ENCODE measurements at regions not wholly inside any gene's neighbourhood (a gene's known extent, or its start where the extent isn't known, plus 50 kb on each side); places are given as distances from the start of the nearest gene placed in this dataset.

DNA sequence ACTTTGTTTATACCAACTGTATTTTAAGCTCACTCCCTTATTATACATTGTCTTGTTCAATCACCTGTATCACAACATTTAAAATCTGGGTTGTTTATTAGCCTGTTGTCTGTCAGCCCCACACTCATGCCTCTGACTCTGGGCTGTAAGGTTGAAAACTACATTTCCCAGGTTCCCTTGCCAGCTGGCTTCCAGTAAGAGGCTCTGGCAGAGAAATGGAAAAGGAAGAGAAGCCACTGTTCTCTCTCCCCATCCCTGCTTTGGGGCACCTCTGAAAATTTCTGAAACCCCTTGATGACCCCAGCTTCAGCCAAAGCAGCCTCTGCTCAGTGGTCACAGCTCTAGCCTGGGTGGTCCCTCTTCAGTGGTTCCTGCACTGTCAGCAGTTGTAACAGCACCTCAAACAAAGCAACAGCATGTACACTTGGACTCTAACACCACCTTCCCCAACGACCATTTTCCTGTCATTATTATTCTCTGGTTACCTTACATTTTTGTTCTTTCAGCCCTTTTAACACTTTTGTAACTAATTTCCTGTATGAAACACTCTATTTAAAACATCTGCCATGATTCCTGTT, 108.9 kb upstream of the LGALSL start:
- no peak for DNase-seq

DNA sequence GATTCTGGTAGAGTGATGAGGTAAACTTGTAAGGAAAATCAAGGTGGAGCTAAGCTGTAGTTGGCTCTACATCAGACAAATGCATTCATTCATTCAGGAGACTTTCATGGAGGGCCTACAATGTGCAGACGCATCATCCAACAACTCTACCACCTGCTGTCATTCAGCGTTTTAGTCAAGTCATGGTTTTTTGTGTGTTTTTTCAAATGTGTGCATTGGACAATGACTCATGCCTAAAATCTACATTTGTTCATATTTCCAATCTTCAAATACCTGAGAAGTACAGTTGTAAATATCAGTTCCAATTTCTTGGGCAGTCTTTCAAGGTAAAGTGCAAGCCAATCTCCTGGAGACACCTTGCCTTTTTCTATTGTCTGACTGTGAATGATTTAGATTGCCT, 108.0 kb upstream of the LGALSL start:
- DNase-seq = no peak

DNA sequence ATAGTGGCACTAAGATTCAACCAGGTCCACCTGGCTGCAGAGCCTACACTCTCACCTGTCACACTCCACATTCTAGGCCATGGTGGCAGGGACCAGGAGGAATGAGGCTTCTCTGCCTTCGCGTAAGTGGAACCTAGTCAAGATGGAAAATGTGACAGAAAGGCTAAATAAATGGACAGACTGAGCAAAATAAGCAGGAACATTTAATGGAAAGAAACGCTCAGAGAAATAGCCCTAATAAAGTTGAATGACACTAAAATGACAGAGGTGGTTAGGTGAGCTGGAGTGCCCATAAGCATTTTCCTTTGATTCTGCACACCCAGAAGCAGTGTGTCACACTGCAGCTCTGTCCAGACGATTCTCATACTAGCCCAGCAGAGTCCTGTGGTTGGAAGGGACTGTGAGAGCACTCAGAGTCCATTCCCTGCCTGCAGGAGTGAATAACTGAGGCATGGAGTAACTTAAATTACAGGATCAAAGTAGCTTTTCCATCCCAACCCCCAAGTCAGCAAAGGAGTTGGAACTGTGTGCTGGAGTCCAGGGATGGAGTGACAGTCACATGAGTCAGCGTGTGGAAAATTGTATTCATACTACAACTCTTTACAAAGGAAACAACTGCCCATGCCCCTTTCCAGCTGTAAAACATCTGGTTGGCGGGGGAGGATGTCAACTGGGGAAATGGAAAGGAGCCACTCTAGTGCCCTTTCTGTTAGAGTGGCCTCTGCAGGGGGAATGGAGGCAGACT, 105.4 kb upstream of the LGALSL start:
- no peak for DNase-seq

DNA sequence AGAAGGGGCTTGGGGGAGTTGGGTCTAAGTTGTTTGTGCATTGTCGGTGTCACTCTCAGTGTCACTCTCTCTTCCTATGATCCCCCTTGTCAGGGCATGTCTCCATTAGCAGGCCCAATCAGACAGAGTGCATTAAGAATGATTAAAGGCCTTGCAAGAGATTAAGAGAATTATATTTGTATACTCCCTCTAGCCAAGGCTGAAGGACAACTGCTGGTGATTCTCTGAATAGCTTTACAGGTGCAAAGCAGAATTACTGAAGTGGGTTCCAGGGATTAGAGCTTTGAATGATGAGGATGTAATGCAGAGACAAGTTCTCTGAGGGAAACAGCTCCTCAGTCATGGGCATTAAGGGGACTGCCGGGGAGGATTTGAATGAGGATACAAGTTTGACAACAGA, 104.8 kb upstream of the LGALSL start:
- DNase-seq = no peak

DNA sequence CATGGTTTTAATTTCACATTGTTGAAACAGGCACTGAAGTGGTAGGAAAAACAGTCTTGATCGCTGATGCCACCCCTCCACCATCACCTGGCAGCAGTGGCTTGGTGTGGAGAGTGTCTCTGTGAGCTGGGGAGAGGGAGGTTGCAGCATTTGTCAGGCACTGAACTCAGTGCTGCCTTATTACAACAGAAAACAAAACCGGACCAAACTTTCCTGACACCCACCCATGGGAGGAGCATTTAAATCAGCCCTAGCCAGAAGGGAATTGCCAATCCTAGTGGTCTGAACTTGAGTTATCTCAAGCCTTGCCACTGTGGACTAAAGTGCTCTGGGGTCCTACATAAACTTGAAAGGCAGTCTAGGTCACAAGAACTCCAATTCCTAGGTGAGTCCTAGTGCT, 103.0 kb upstream of the LGALSL start:
- DNase-seq = no peak

DNA sequence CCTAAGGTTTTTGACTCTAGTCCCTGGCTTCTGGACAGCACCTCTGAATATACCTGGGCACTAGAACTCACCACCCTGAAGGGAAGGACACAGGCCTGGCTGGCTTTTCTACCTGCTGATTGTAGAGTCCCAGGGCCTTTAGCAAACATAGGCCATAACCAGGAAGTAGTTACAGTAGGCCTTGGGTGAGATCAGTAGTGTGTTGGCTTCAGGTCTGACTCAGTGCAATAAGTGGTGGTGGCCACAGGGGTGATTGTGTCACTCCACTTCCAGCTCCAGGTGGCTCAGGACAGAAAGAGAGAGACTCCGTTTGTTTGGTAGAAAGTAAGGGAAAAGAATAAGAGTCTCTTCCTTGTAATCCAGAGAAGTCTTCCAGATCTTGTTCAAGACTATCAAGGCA, 101.7 kb upstream of the LGALSL start:
- DNase-seq = no peak

DNA sequence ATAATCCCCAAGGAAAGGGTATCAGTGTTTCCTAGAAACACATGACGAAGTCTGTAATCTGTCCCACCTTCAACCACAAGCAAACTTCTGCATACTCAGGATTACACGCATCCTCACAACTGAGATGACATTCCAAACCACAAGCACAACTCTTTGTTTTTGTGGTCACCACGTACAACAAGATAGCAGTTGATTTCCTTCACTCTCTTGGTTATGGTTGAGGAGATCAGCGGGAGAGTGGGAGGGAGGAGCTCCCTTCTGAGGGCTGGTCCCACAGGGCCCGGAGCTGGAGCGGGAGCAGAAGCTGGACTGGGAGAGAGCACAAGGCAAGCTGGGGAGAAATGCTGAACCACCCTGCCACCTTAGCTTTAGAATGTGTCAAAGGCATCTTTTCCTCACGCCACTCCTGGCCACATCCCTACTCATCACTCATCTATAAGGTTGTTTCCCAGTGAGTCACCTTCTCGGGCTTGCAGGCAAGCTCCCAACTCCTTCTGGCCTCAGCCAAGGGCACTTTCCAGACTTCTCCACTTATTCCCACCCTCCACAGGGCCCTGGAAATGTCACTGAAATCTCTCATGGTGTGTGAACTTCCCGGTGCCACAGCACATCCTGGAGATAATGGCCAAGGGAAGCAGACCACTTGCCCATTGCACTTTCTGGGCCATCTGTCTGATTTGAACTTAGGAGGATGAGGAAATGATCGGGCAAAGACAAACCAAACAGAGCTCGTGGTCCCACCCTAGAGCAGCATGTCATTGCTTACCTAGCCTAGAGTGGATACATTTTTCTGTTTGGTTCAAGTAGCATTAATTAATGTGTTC, 98.9 kb upstream of the LGALSL start:
- DNase-seq = peak; percentile 79

DNA sequence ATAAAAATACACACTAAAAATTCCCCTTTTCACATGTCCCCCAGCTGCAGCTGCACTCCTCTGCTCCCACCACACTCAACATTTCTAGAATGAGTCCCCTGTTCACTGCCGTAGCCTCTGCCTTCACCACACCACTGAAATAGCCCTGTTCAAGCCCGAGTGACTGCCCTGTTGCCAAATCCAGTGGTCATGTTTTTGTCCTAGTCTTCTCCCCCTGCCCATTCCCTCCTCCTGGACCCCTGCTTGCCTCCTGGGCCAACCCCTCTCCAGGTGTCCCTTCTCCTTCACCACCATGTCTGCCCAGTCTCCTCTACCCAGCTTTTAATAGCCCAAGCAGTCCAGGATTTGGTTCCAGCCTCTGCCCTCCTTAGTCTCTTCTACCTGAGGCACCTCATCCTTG, 97.1 kb upstream of the LGALSL start:
- no peak for DNase-seq

DNA sequence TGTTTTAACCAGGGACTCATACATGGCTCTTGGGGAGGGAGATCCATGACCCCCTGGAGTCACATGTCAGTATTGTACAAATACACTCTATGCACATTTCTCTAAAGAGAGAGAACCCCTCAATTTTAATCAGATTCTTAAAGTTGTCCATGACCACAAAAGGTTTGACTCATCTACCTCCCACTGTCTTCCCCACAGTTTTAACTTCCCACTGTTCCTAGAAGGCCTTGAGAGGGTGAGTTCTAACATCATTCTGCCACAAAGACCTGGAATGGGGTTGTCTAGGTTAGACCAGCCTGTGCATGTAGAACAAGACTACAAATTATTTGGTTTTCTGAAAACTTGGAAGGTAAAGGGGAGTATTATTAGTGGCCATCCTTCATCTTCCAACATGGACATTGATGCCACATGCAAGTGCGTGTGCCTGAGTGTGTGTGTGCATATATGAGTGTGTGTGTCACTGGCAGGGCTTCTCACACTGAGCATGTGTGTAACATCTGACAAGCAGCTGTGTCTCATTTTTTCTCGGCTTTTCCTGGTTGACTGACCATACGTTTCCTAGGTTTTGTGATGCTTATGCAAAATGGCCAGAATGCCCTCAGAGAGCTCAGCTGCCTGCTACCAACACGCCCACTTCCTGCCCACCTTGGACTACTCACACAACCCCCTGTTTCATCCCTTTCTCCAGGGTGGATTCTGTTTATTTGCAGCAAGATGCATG, 94.6 kb upstream of the LGALSL start:
- DNase-seq = no peak

DNA sequence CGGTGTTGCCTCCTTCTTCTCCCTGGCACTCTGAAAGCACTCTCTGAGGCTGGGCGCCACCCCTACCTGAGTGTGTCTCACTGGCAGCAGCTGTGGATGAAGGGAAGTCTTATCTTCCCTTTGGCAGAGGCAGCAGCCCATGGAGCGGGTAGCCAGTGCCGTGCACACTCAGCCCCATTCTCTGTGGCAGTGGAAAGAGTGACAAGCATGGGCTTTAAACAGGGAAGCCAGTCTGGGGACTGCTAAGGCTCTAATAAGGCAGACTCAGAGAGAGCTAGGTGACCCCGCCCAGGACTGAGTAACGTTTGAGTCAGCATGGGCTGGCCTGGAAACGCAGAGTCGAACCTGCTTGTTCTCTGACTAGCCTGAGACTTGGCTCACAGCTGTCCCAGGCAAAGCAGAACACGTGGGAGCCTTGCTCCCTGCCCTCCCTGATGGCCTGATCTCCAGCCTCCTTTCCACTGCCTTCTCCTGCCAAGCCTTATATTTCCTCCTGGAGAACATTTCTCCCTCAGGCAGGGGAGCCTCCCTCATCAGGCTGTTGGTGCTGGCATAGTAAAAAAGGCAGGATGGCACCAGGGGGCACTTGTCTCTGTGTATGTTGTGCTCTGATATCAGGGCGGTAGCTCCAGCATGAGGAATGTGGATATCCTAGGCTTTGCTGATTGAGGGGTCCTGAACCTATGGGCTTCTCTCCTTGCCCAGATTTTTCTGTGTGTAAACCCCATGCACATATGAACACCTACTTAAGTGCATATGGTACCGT, 93.9 kb upstream of the LGALSL start:
- DNase-seq = no peak

DNA sequence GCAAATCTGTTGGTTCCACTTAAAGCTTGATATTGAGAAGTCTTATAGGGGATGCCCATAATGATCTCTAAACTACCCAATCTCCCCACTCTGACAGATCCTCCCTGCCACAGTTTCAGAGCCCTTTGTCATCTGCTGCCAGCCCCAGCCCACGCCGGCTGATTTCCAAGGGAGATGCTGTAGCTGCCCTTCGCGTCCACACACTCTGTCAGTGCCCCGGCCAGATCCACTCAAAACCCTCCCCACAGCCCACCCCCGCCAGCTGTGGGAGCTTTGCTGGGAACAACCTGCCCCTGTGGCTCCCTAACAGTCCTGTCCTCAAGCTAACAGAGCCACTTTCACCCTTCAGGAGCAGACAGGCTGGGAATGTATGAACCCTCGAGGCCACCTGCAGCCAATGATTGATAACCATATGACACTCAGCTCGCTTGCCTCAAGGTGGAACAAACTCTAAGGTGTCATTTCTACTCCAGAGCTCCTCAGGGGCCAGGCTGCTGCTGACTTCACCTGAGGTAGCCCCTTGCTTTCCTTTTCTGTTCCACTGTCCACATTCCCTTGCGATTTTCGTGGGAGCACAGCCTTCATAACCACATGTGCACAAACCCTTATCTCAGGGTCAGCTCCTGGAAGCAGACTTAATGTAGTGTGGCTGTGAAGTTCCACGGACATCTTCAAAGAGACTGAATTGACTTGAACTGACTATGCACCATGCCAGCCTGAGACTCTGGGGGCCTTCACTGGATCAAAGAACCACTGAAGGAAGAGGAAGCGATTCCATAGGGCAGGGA, 92.6 kb upstream of the LGALSL start:
- no peak for DNase-seq

DNA sequence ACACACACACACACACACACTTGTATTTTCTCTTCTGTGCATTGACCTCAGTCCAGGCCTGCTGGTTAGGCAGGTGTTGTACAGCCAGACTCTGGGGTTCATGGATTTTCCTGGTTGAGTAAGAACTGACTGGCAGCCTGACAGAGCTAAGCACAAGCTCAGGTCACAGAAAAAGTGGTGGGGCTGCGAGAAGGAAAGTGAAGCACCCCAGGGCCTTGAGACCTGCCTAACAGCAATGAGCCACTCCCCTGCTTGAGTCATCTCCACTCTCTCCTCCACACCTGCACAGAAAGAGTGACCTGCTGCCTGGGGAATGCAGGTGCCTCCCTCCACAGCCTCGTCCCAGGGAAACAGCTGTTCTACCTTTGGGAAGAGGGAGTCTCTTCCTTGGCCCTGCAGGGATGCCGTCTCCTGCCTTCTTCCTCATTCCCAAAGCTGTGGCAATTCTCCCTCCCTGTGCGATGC, 91.4 kb upstream of the LGALSL start:
- no peak for DNase-seq

DNA sequence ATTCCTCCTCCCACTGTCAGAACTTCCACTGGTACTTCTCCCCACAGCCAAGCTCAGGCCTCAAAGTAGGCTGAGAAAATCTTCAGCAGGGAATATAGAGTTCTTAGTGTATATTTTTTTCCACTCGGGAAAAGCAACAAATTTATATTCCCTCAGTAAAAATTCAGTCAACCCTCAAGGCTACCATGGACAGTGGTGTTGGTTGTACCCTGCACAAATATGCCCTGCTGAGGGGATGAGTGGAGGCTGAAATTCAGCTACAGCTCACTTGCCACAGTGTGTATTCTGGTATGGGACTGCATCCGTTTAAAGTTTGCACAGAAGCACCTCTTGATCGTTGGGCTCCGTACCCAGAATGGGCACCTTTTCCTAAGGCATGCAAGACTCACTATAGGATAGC, 90.8 kb upstream of the LGALSL start:
- DNase-seq = no peak

DNA sequence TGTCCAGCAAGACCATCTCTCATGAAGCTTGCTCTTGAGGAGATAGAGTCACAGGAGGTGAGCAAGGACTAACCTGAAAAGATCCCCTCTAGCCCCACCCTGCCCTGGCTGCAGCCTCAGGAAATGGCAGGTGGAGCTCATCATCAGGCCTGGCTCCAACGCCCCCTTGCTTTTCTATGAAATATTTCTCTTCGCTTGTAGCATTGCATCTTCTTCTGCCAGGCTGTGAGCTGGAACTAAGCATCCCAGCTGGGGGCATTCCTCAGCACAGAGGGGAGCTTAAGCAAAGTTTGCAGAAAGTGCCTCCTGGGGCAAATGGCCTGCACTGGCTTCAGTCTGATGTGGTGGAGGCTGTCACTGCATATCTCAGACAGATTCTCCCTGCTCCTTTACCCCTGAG, 90.1 kb upstream of the LGALSL start:
- DNase-seq = no peak

DNA sequence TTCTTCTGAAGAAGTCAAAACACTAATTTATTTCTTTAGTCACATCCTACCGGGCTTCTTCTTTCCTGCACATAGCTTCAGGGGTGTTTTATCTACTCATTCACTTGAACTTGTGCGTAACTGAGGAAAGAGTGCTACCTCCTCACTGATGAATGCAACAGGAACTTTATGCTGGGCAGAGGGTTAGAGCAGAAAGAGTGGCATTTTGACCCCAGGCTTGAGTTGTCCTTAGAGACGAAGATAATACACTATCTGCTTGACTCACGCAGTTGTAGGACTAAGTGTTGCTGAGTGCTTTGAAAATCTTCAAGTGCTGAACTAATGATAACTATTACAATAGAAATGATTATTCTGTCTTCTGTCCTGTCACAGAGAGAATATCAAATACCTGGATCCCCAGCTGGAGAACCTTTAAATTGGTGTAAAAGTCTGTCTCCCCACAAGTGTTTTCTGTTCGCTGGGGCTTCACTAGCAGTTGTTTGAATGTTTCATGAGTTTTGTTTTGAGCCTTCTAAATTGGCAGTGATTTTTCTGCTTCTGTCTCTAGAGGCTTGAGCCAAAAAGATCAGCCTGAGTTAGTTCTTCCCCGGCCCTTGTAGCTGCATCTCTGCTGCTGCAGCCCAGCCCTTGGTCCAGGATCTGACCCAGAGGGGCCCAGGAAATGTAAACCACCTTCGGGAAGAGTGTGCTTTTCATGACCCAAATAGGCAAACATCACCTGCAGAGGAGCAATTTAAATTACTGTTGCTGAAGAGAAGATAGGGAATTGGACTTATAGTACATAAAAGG, 86.3 kb upstream of the LGALSL start:
- no peak for DNase-seq

DNA sequence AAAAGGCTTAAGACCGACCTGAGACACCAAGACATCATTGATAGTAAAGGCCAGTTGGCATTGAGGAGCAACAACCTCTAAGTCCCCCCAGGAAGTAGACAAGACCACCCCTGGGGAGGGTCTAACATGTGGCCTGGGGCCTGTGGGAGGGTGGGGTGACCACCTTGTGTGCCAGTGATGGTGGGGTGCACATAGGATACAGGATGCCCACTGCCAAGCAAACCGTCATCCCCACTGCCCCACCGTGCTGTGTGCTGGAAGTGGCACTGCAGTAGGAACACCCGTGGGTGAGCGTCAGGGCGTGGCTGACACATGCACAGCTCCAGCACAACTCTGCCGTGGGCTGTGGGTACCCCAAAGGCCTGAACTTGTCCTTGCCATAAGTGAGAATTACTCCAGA, 84.3 kb upstream of the LGALSL start:
- no peak for DNase-seq

DNA sequence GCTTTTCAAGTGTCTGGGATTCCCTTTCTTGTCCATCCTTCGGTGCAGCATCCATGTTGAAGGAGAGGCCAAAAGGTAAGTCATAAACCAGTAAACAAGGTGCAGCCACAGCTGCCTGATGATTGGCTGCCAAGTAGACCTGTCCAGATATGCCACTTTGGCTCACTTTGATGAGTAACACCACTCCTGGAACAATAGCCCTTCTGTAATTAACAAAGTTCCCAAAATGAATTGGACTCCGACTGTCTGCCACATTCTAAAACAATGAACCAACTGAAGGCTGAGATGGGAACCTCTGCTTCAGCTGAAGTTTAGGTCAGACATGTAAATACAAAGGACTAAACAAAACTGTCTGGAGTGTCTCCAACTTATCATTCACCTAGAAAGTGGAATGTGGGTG, 82.2 kb upstream of the LGALSL start:
- DNase-seq = no peak

DNA sequence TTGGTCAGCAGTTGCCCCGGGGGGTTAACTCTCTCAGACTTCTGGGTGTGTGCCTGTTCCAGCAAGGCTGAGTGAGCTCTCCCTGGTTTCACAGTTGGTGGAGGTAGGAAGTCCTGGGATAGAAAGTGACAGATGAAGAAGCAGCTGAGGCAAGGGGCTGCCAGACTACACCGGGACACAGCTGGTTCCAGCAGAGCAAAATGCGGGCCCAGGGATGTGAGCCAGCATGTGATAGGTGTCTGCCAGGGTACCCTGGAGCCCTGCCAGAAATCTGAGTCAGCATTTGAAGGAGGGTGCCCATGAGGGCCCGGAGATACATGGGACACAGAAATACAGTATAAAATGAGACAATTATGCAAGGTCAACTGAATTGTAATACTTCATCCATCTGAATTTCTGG, 79.3 kb upstream of the LGALSL start:
- no peak for DNase-seq

DNA sequence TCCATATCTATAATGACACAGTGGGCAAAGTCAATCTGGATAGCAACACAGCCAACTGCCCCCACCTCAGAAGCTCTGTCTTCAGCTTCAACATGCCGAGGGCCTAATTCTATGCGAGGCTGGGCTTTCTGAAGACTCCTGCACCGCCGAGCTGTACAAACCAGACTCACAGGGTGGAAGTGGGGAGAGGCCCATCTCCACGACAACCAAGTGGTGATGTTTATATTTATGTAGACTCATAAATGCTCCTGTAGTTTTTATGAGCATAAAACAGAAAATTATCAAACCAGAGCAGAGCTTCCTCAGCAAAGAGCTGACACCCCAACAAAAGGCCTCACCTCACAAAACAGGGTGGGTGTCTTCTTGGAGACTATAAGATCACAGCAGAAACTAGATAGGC, 77.0 kb upstream of the LGALSL start:
- no peak for DNase-seq

DNA sequence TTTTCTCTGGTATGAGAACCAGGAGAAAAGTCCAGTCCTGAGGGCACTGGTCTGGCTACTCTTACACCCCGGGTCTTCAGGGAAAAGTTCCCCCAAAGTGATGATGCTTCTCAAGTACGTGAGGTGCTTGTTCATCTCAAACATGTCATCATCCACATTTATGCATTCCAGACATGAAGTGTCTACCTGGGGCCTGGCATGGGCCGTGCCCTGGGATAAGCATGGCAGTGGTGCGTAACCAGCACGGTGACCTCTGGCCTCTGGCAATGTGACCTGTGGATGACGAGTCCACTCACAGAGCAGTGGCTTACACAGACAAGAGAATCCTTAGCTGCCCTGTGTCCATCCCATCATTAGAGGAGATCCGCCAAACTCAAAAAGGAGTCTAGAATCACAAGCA, 74.8 kb upstream of the LGALSL start:
- DNase-seq = no peak
